ENCODE measurements at regions not wholly inside any gene's neighbourhood (a gene's known extent, or its start where the extent isn't known, plus 50 kb on each side); places are given as distances from the start of the nearest gene placed in this dataset.

GRCh38 chr3:144312702-144313101 is 341.1 kb downstream of the DIPK2A start:
- Histone ChIP-seq H3K23me2 (ENCODE audit: insufficient read length, low read depth, low read length, poor library complexity, severe bottlenecking) (no peaks in the 10 kb centered on the region), H3K9me3 (ENCODE audit: control insufficient read depth, low read depth, low read length) (no peaks in the 10 kb centered on the region), H3K4me2 (ENCODE audit: insufficient read depth, insufficient read length, low read length) (no peak overlapping the region), H3K27me3 (ENCODE audit: insufficient read depth, low read length) (no peaks in the 10 kb centered on the region), H3T11ph (ENCODE audit: low read length) (no peak overlapping the region), H2BK12ac (ENCODE audit: insufficient read length, low read depth, low read length) (no peak overlapping the region), H4K5ac (ENCODE audit: insufficient read length, low read depth, low read length) (no peak overlapping the region), H3K23ac (ENCODE audit: insufficient read length, low read depth, low read length) (no peak overlapping the region), H2AFZ (ENCODE audit: low read length) (no peak overlapping the region), H2BK120ac (ENCODE audit: low read depth, low read length, poor library complexity, severe bottlenecking) (no peak overlapping the region), H3K18ac (ENCODE audit: insufficient read length, low read depth, low read length) (no peak overlapping the region), H4K20me1 (ENCODE audit: control insufficient read depth, insufficient read depth, insufficient read length) (no peaks in the 10 kb centered on the region), H3K14ac (ENCODE audit: insufficient read depth, low read length) (no peak overlapping the region), H3K9ac (ENCODE audit: extremely low read depth, insufficient read length, low read length) (no peak overlapping the region), H2BK20ac (ENCODE audit: low read depth, low read length, poor library complexity, severe bottlenecking) (no peak overlapping the region), H2BK5ac (ENCODE audit: insufficient read length, low read length) (no peak overlapping the region), H2BK15ac (ENCODE audit: low read depth, low read length) (no peak overlapping the region), H4K8ac (replicated peaks; ENCODE audit: insufficient read length, low read depth, low read length) (no peak overlapping the region), H3K79me1 (ENCODE audit: insufficient read depth, low read depth, low read length, poor library complexity, severe bottlenecking) (no peaks in the 10 kb centered on the region), H3K4me1 (ENCODE audit: insufficient read depth, low read length) (no peaks in the 10 kb centered on the region), H3K4ac (ENCODE audit: low read depth, low read length) (no peak overlapping the region), H2AK5ac (ENCODE audit: insufficient read length, low read length) (no peak overlapping the region), H3K56ac (ENCODE audit: insufficient read length, low read depth, low read length) (no peak overlapping the region), H3K27ac (ENCODE audit: insufficient read length, low read depth, low read length) (no peak overlapping the region), H3K79me2 (ENCODE audit: insufficient read depth, low read length) (no peaks in the 10 kb centered on the region), H4K91ac (ENCODE audit: insufficient read length, low read depth, low read length) (no peak overlapping the region)
- DNase-seq: no peak
- H3K9me3 Mint-ChIP-seq: no peaks in the 10 kb centered on the region
- H3K4me1 Mint-ChIP-seq: peaks cover 6 to 7% of the 10 kb centered on the region in 2 experiments
- no peak overlapping the region for H3K27ac Mint-ChIP-seq
- no peaks in the 10 kb centered on the region; a peak in 1 of 7 replicates for H3K36me3 Mint-ChIP-seq (ENCODE audit: insufficient read depth in 1 of 3, low read depth in 3 of 3)
- H3K27me3 Mint-ChIP-seq (ENCODE audit: low read depth): no peaks in the 10 kb centered on the region
- WGBS (ENCODE audit: extremely low coverage, insufficient read length, low lambda C conversion rate): no CpG with 5 or more reads among the region's 3 CpGs
- H3K4me3 Mint-ChIP-seq: no peak overlapping the region
- TF ChIP-seq, protein P1, sequence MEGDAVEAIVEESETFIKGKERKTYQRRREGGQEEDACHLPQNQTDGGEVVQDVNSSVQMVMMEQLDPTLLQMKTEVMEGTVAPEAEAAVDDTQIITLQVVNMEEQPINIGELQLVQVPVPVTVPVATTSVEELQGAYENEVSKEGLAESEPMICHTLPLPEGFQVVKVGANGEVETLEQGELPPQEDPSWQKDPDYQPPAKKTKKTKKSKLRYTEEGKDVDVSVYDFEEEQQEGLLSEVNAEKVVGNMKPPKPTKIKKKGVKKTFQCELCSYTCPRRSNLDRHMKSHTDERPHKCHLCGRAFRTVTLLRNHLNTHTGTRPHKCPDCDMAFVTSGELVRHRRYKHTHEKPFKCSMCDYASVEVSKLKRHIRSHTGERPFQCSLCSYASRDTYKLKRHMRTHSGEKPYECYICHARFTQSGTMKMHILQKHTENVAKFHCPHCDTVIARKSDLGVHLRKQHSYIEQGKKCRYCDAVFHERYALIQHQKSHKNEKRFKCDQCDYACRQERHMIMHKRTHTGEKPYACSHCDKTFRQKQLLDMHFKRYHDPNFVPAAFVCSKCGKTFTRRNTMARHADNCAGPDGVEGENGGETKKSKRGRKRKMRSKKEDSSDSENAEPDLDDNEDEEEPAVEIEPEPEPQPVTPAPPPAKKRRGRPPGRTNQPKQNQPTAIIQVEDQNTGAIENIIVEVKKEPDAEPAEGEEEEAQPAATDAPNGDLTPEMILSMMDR (conservative IDR thresholded peaks at IDR 0.05): no peak

Data from H9 (cell line).